PC-3 (cell line): ENCODE measurements at regions not wholly inside any gene's neighbourhood (a gene's known extent, or its start where the extent isn't known, plus 50 kb on each side); places are given as distances from the start of the nearest gene placed in this dataset.

Source experiments
- ATAC-seq: fragments of 200-7000 bp; cut with Tn5 transposase; 2 replicates; pipeline ENCODE4 v1.9.1; 2020; ENCODE audit warnings: mild to moderate bottlenecking, moderate library complexity
- BruUV-seq: library from RNA; stranded (reverse); fragments of 400-500 nt; replicated peaks from 2 replicates; lab custom pipeline; 2021; lab: Mats Ljungman, UMichigan
- CTCF ChIA-PET: fragments of 300-600 bp; sonication (Branson Sonifier 250); formaldehyde crosslinking; loops from one replicate; lab custom pipeline; 2022; ENCODE audit warnings: antibody characterized with exemption; lab: Charles Lee
- POLR2A ChIA-PET: fragments of 300-600 bp; sonication (Branson Sonifier 250); formaldehyde crosslinking; loops from one replicate; lab custom pipeline; 2022; ENCODE audit warnings: antibody characterized with exemption; ENCODE audit not compliant: unreplicated experiment; lab: Charles Lee
- DNase-seq: peaks from one replicate; pipeline ENCODE4 v3.0.0-alpha.2; 2015
- H2AFZ ChIP-seq: fragments of 300-600 bp; sonication (generic); 2 replicates; pipeline ENCODE4 v1.6.0; 2016; ENCODE audit warnings: antibody characterized with exemption, low read length
- H3F3A ChIP-seq: fragments of 300-600 bp; sonication (generic); one replicate; pipeline ENCODE4 v1.6.0; 2017; ENCODE audit warnings: antibody characterized with exemption, low read length, control low read depth, mild to moderate bottlenecking; ENCODE audit not compliant: unreplicated experiment
- H3K27ac ChIP-seq: fragments of 300-600 bp; sonication (generic); 2 replicates; pipeline ENCODE4 v1.5.1; 2016; ENCODE audit warnings: mild to moderate bottlenecking, low read length
- H3K27me3 ChIP-seq: fragments of 300-600 bp; sonication (generic); 2 replicates; pipeline ENCODE4 v1.6.1; 2016; ENCODE audit warnings: low read length, mixed read lengths
- H3K36me3 ChIP-seq: fragments of 300-600 bp; sonication (generic); 2 replicates; pipeline ENCODE4 v1.6.1; 2016; ENCODE audit warnings: low read depth, mixed run types, low read length, mixed read lengths
- H3K4me1 ChIP-seq: fragments of 300-600 bp; sonication (generic); 2 replicates; pipeline ENCODE4 v1.5.1; 2016; ENCODE audit warnings: low read length; ENCODE audit not compliant: insufficient read depth
- H3K4me2 ChIP-seq: fragments of 300-600 bp; sonication (generic); 2 replicates; pipeline ENCODE4 v1.6.0; 2016; ENCODE audit warnings: low read length
- H3K4me3 ChIP-seq: fragments of 300-600 bp; sonication (generic); 2 replicates; pipeline ENCODE4 v1.5.1; 2016; ENCODE audit warnings: mild to moderate bottlenecking, low read length, mixed read lengths
- H3K79me2 ChIP-seq: fragments of 300-600 bp; sonication (generic); 2 replicates; pipeline ENCODE4 v1.6.1; 2017; ENCODE audit warnings: low read length, mixed read lengths
- H3K9ac ChIP-seq: fragments of 300-600 bp; sonication (generic); 2 replicates; pipeline ENCODE4 v1.6.0; 2016; ENCODE audit warnings: mild to moderate bottlenecking, low read length
- H3K9me2 ChIP-seq: fragments of 300-600 bp; sonication (generic); replicated peaks from 2 replicates; pipeline ENCODE4 v1.6.1; 2016; ENCODE audit warnings: mixed run types, low read length, mixed read lengths
- H3K9me3 ChIP-seq: fragments of 300-600 bp; sonication (generic); 2 replicates; pipeline ENCODE4 v1.6.1; 2016; ENCODE audit warnings: low read length, mixed read lengths
- H4K20me1 ChIP-seq: fragments of 300-600 bp; sonication (generic); 2 replicates; pipeline ENCODE4 v1.6.1; 2016; ENCODE audit warnings: low read length, mixed read lengths
- EZH2 ChIP-seq: fragments of 300-600 bp; sonication (generic); IDR thresholded peaks from one replicate; pipeline ENCODE4 v1.6.1; 2017; ENCODE audit warnings: antibody characterized with exemption, mild to moderate bottlenecking, low read length; ENCODE audit not compliant: unreplicated experiment
- EZH2phosphoT487 ChIP-seq: fragments of 300-600 bp; sonication (generic); IDR thresholded peaks from 2 replicates; pipeline ENCODE4 v1.6.1; 2018; ENCODE audit warnings: mild to moderate bottlenecking, antibody characterized with exemption, low read length, borderline replicate concordance
- intact Hi-C: fragments of 100-400 bp; cut with micrococcal nuclease; formaldehyde crosslinking; loops from 2 replicates; pipeline ENCODE4 v1.9.0; 2023
- TF ChIP-seq, protein P1 (sequence below): fragments of 300-600 bp; sonication (generic); conservative IDR thresholded peaks from 2 replicates; pipeline ENCODE4 v1.5.1; 2017; ENCODE audit warnings: antibody characterized with exemption, low read depth, mild to moderate bottlenecking, low read length

DNA sequence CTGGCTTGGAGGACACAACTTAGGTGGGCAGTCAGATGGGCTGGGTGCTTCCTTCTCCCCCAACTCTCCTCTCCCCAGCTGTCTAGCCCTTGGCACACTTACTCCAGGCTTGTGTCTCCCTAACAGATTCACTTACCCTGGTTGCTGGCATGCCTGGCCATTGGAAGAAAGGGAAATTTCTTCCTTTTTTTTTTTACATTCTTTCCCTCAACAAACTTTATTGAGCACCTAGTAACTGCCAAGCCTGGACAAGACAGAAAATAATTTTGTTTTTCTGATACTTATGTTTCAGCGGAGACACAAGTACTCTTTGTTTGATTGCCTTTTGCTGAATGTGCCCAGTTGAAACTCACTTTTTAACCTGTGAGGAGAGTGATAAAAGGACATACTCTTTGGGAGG is 144.3 kb upstream of the KCNJ6 start:
- no peaks in the 10 kb centered on the region for H3K4me1 ChIP-seq
- no peaks in the 10 kb centered on the region for H3K36me3 ChIP-seq
- intact Hi-C loops: no loop called here
- ATAC-seq (no peak), DNase-seq (no peak)
- H3K79me2 ChIP-seq: no peaks in the 10 kb centered on the region
- POLR2A ChIA-PET: no interaction called here
- no peaks in the 10 kb centered on the region for H4K20me1 ChIP-seq
- no TSS peak for BruUV-seq
- no peak overlapping the region for H3K4me2 ChIP-seq
- H3F3A ChIP-seq: no peaks in the 10 kb centered on the region
- no peak overlapping the region for H2AFZ ChIP-seq
- peaks cover 3% of the 10 kb centered on the region; the same call in 1 of the 2 replicates for H3K27me3 ChIP-seq
- no peaks in the 10 kb centered on the region for H3K9me2 ChIP-seq
- no peak overlapping the region for H3K27ac ChIP-seq
- H3K9me3 ChIP-seq: peaks cover 6% of the 10 kb centered on the region; the same call in 1 of the 2 replicates
- no peak overlapping the region for H3K4me3 ChIP-seq
- CTCF ChIA-PET: no interaction called here
- TF ChIP-seq, protein P1, sequence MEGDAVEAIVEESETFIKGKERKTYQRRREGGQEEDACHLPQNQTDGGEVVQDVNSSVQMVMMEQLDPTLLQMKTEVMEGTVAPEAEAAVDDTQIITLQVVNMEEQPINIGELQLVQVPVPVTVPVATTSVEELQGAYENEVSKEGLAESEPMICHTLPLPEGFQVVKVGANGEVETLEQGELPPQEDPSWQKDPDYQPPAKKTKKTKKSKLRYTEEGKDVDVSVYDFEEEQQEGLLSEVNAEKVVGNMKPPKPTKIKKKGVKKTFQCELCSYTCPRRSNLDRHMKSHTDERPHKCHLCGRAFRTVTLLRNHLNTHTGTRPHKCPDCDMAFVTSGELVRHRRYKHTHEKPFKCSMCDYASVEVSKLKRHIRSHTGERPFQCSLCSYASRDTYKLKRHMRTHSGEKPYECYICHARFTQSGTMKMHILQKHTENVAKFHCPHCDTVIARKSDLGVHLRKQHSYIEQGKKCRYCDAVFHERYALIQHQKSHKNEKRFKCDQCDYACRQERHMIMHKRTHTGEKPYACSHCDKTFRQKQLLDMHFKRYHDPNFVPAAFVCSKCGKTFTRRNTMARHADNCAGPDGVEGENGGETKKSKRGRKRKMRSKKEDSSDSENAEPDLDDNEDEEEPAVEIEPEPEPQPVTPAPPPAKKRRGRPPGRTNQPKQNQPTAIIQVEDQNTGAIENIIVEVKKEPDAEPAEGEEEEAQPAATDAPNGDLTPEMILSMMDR: no peak
- TF ChIP-seq EZH2 (no peak), EZH2phosphoT487 (no peak)
- no peak overlapping the region for H3K9ac ChIP-seq

DNA sequence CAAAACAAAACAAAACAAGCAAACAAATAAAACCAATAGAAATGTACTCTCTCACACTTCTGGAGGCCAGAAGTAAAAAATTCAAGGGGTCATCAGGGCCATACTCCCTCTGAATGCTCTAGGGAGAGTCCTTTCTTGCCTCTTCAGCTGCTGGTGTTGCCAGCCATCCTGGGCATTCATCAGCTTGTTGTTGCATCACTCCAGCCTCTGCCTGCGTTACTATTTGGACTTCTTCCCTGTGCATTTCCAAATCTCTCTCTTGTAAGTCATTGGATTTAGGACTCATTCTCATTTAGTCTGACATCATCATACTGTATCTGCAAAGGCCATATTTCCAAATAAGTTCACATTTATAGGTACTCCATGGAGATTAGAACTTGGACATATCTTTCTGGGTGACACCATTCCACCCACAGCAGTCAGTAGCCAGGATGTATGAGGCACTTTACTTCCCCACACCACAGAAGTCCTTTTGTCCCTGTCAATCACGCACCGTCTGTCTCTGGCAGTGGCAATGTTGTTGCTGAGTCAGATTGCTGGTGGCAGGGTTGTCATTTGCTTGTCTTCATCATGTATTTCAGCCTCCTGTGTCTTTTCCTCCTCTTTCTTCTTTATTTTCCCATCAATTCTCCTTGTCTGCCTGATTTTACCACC is 151.0 kb upstream of the KCNJ6 start:
- intact Hi-C loops: no loop called here
- no peak overlapping the region for H3K9ac ChIP-seq
- DNase-seq (no peak), ATAC-seq (no peak)
- no TSS peak for BruUV-seq
- no peaks in the 10 kb centered on the region for H3K9me2 ChIP-seq
- H4K20me1 ChIP-seq: no peaks in the 10 kb centered on the region
- peaks cover 4% of the 10 kb centered on the region; the same call in 1 of the 2 replicates for H3K9me3 ChIP-seq
- no peak overlapping the region for H2AFZ ChIP-seq
- H3F3A ChIP-seq: no peaks in the 10 kb centered on the region
- no peaks in the 10 kb centered on the region for H3K79me2 ChIP-seq
- H3K4me2 ChIP-seq: no peak overlapping the region
- H3K27me3 ChIP-seq: peaks cover 17% of the 10 kb centered on the region; the same call in 1 of the 2 replicates
- no peaks in the 10 kb centered on the region for H3K4me1 ChIP-seq
- no peaks in the 10 kb centered on the region for H3K36me3 ChIP-seq
- ChIA-PET CTCF (no interaction called here), POLR2A (no interaction called here)
- TF ChIP-seq EZH2phosphoT487: no peak
- TF ChIP-seq, protein P1: no peak
- no peak for TF ChIP-seq EZH2
- H3K4me3 ChIP-seq: no peak overlapping the region
- H3K27ac ChIP-seq: no peak overlapping the region

DNA sequence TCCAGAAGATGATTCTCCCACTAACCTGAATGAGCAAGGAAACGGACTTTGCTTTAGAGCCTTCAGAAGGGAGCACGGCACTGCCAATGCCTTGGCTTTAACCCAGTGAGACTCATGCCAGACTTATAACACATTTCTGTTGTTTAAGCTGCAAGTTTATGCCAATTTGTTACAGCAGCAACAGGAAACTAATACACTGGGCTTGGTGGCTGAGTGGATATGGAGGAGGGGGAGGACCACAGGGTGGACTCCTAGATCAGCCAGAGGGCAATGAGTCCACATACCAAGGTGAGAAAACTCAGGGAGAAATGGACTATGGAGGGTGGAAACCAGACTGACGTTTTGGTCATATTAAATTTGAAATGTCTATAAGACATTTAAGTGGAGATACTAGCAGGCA is 156.2 kb upstream of the KCNJ6 start:
- intact Hi-C loops: no loop called here
- Histone ChIP-seq H3K27ac (no peak overlapping the region), H3K9me2 (no peaks in the 10 kb centered on the region), H3K9me3 (peaks cover 4% of the 10 kb centered on the region; the same call in 1 of the 2 replicates), H3K36me3 (no peaks in the 10 kb centered on the region), H4K20me1 (no peaks in the 10 kb centered on the region), H3K79me2 (no peaks in the 10 kb centered on the region), H2AFZ (no peak overlapping the region), H3K4me3 (no peak overlapping the region), H3F3A (no peaks in the 10 kb centered on the region), H3K9ac (no peak overlapping the region), H3K4me1 (no peaks in the 10 kb centered on the region), H3K4me2 (no peak overlapping the region), H3K27me3 (peaks cover 21% of the 10 kb centered on the region; the same call in 1 of the 2 replicates)
- CTCF ChIA-PET: no interaction called here
- no peak for TF ChIP-seq EZH2phosphoT487
- POLR2A ChIA-PET: no interaction called here
- ATAC-seq (no peak), DNase-seq (no peak)
- no TSS peak for BruUV-seq
